NCI-H2081 treated with DMSO at 0.1 percent for 48 hours (cell line): ENCODE measurements at regions not wholly inside any gene's neighbourhood (a gene's known extent, or its start where the extent isn't known, plus 50 kb on each side); places are given as distances from the start of the nearest gene placed in this dataset.
A peak's percentile ranks its signal among the peaks of the same experiment; 100 is the strongest.
"Not testable (repeated sequence)": the region's sequence is repeated elsewhere in the genome, so short reads cannot be mapped to it uniquely, and the experiment has no call there.

ENCODE experiments used
- DNase-seq: peaks from one replicate; lab custom pipeline; 2025; lab: John Stamatoyannopoulos, UW

GRCh38 chr12:124475295-124476010 lies 92.0 kb downstream of the NCOR2 start:
- no peak for DNase-seq

GRCh38 chr12:124474709-124475108 lies 92.7 kb downstream of the NCOR2 start:
- no peak for DNase-seq

DNA sequence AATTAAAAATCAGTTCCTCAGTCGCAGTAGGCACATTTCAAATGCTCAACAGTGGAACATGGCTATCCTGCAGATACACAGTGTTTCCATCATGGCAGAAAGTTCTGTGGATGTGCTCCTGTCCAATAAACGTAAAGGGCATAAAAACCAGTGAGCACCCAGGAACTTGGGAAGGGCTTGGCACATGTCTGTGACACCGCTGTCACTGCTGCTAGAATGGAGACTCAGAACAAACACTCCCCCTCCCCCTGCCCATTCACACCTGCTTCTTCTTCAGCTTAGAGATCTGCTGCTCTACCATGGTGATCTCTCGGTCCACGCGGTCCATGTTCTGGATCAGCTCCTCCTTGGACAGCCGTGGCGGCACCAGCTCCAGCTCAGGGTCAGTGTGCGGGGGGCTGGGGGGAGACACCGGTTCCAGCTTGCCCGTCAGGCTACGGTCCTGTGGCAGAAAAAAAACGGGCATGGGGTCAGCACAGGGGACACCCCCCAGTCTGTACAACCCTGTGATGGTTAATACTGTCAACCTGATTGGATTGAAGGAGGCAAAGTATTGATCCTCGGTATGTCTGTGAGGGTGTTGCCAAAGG lies 94.6 kb downstream of the NCOR2 start:
- DNase-seq: no peak

GRCh38 chr12:124471828-124472227 lies 95.6 kb downstream of the NCOR2 start:
- DNase-seq: no peak

GRCh38 chr12:124470806-124471205 lies 96.6 kb downstream of the NCOR2 start:
- DNase-seq: no peak

DNA sequence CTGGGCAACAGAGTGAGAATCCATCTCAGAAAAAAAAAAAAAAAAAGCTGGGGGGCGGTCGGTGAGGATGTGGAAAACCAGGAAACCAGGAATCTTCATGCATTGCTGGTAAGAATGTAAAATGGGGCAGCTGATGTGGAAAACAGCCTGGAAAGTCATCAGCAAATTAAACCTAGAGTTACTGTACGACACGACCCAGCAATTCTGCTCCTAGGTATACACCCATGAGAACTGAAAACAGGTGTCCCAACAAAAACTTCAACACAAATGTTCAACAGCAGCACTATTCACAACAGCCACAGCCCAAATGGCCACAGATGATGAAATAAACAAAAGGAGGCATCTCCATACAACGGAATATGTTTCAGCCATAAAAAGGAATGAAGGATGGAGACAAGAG lies 97.3 kb downstream of the NCOR2 start:
- no peak for DNase-seq

- DNase-seq: no peak
These were observed 98.1 kb downstream of the NCOR2 start for GRCh38 chr12:124469193-124469888.

- DNase-seq: not testable (repeated sequence)
These were observed 99.9 kb downstream of the NCOR2 start for GRCh38 chr12:124467549-124467948.

DNA sequence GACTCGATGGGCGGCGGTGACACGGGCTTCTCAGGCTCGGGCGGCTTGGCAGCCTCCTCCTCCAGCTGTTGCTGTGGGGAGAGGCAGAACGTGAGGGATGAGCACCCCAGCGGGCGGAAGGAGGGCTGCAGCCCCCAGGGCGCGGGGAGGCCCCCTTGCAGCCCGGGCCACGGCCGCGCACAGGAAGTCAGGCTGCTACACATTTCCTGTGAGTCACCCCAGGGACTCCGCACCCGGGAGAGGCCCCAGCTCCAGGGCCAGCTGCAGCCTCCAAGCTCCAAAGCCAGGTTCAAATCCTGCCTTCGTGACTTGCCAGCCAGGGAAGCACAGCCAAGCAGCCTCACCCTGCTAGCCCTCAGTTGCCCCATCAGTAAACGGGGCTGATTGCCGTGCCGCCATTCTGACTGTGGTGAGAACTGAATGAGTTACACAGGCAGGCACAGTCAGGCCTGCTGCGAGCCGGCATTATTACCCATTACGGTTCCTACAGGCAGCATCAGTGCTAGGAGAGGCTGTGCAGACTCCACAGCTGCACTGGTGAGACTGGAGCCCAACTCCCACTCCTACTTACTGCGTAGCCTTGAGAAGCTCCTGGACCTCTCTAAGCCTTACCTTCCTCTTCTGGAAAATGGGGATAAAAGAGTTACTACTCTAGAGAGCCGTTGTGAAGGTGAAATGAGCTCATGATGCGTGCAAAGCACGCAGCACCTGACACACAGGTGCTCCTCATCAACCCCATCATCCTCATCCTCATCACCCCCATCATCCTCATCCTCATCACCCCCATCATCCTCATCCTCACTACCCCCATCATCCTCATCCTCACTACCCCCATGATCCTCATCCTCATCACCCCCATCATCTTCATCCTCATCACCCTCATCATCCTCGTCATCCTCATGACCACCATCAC lies 100.9 kb downstream of the NCOR2 start:
- no peak for DNase-seq

- DNase-seq: no peak
These were observed 101.9 kb downstream of the NCOR2 start for GRCh38 chr12:124465473-124465872.

- no peak for DNase-seq
These were observed 102.6 kb downstream of the NCOR2 start for GRCh38 chr12:124464830-124465229.

DNA sequence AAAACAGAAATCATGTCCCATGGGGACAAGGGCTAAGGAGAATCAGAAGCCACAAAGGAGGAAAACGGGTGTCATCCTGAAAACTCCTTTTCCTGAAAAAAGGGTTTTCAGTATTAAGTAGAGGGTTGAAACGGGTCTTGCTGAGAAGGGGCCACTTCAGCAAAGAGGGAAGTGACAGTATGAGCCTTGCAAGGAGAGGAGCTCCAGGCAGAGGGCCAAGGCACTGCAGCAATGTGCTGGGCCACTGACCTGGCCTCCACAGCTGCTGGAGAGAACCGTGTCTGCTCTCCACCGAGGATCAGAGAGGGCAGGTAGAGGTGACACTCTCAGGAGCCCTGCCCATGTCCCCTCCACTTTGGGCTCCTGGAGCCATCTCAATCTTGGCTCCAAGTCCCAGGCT lies 103.3 kb downstream of the NCOR2 start:
- DNase-seq: no peak

DNA sequence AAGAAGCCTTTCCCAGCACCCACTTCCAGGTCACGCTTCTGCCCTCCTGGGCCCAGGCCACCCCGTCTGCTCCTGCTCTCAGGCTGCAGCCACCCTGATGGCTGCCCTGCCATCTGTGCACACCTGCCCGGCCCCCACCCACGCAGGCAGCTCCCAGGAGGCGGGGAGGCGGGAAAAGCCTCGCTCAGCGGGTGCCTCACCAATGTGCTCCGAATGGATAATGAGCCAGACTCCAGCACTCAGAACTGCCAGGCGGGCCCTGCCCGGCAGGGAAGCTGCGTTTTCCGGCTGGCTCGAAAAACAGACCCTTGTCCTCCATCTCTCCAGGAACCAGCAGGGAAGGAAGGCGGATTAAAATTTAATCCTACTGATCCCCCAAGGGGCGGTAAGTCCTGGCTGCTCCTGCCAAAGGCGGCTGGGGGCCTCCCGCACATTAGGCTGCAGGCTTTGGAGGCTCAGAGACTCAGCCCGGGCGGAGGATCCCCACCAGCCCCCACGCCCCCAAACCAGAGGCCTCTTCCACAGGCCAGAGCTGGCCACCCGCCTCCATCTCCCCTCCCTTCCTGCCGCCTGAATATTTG lies 104.0 kb downstream of the NCOR2 start:
- peak; percentile 74 for DNase-seq

DNA sequence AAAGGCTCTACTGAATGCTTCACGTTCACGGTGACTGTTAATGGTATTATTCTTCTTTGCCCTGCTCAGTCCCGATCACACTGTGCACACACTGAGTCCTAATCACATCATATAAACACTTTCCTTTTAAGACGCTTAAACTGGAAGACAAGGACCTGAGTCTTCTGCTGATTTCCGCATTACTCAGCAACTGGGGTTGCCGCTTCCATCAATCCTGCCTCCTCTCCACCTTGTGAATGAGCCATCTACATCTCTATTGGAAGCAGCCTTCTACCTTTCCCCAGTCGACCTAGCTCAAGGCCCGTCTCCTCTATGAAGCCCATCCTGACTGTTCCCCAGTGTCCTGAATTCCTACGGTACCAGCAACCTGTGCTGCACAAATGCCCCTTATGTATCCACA lies 104.7 kb downstream of the NCOR2 start:
- DNase-seq: no peak

GRCh38 chr12:124461851-124462623 lies 105.4 kb downstream of the NCOR2 start:
- no peak for DNase-seq

DNA sequence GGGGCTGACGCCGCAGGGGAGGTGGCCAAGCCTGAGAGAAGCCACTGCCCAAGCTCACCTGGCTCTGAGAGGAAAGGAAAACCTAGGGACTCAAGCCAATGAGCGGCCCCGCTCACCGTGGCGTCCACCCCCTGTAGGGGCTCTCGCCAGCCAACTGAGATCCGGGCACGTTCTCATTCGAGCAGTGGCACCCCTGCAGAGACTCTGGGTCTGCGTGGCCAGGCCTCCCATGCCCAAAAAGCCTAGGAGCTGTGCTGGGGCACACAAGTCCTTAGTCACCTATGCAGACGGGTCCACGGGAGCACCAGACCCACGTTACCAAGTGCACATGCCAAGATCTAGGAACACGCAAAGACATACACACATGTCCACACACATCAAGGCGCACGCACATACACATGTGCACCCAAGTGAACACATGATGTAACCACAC lies 106.2 kb downstream of the NCOR2 start:
- DNase-seq: no peak

- no peak for DNase-seq
These were observed 106.6 kb downstream of the NCOR2 start for GRCh38 chr12:124460771-124461170.

DNA sequence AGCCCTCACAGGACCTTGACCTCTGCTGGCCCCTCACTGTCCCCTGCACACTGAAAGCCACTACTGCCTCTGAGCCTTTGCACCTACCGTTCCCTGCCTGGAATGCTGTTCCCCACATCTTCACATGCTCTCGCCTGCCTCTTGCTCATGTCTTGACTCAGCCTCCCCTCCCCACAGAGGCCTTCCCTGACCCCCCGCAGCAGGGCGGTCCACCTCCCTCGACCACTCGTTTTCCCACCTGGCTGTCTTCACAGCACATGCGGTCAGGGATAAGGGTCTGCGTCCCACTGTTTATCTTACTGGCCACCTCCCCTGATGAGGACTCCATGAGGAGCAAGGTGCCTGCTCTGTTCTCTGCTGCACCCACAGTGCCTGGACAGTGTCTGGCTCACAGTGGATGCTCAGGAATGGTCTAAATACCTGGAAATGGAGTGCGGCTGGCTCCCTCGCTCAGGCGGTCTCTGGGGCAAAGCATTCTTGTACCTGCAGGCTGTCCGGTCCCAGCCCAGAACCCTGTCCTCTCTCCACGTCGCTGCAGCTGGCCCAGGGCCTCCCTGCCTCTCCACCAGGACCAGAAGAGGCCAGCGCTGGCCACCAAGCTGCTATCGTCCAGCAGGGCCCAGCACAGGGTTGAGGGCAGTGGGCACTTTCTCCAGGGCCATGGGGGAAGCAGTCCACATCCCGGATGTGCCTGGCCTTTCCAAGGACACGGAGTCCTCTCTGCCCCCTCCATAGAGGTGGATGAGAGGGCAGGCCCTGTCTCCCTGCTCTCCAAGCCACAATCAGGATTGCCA lies 107.4 kb downstream of the NCOR2 start:
- no peak for DNase-seq

DNA sequence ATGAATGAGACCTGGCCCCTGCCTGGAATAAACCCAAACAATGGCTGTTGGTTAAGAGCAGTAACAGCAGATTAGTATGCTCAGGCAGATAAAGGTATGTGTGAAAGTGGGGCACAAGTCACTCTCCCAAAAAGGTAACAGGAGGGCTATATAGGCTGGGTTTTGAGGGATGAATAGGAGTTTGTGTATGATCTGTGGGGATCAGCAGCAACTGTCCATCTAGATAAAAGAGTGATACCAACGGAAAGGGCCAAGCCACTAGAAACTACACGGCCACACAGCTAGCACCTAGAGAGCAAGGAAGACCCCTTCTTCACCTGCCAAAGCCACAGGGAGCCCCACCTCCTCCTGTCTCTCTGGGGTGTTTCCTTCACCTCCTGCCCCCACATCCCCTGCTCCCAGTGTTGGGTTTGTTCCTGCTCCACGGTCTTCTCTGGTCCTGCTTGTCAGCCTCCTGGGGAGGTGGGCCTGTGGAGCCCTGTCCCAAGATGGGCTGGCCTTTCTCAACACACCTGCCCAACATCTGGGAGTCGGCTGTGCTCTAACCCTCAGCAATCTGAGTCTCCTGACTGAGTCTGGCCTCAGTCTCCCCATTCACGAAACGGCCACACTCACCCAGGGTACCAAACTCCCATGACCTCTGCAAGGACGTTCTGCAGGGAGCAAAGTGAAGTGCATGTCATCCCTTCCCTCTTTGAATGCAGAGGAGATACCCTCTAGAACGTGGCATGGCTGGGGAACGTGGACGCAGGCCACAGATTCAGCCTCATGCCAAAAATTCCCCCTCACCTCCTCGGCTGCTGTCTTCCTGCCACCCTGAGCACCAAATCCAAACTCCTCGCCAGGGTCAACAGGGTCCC lies 108.2 kb downstream of the NCOR2 start:
- DNase-seq: no peak
